Neural progenitor cell (in vitro differentiated cells): ENCODE measurements at regions not wholly inside any gene's neighbourhood (a gene's known extent, or its start where the extent isn't known, plus 50 kb on each side); places are given as distances from the start of the nearest gene placed in this dataset.

ENCODE experiments used
- CTCF ChIP-seq: fragments of 200-600 bp; sonication (generic); IDR thresholded peaks from 2 replicates; pipeline ENCODE4 v1.5.1; 2017; ENCODE audit warnings: antibody characterized with exemption, mild to moderate bottlenecking
- EZH2 ChIP-seq: fragments of 200-600 bp; sonication (generic); IDR thresholded peaks from 2 replicates; pipeline ENCODE4 v1.6.1; 2017; ENCODE audit warnings: antibody characterized with exemption, mild to moderate bottlenecking, moderate library complexity
- EZH2phosphoT487 ChIP-seq: fragments of 200-600 bp; sonication (generic); IDR thresholded peaks from 2 replicates; pipeline ENCODE4 v1.6.1; 2017; ENCODE audit warnings: antibody characterized with exemption

GRCh38 chr15:95429345-95429744, 901.2 kb upstream of the NR2F2 start:
- TF ChIP-seq CTCF (no peak), EZH2phosphoT487 (no peak), EZH2 (no peak)
